Heart right ventricle (tissue), 16 donors: ENCODE measurements at regions not wholly inside any gene's neighbourhood (a gene's known extent, or its start where the extent isn't known, plus 50 kb on each side); places are given as distances from the start of the nearest gene placed in this dataset.
A peak's percentile ranks its signal among the peaks of the same experiment; 100 is the strongest.

Source experiments
- ATAC-seq, 8 donors: fragments of 200-7000 bp; cut with Tn5 transposase; one replicate each; pipeline ENCODE4 v1.9.1; 2020; ENCODE audit warnings: mild to moderate bottlenecking in 8 of 8, moderate library complexity in 8 of 8, moderate number of reproducible peaks in 1 of 8
- DNase-seq, 2 donors: peaks; one replicate each; pipeline ENCODE4 v3.0.0-alpha.2; 2020
- H3K27ac ChIP-seq, 10 donors: fragments of 200-600 bp; sonication (generic) in 2 of 10; one replicate each; pipeline versions ENCODE4 v1.5.0 to v1.8.0; 2020 to 2022; ENCODE audit warnings: mild to moderate bottlenecking in 3 of 10
- H3K27me3 ChIP-seq, 7 donors: fragments of 200-600 bp; one replicate each; pipeline ENCODE4 v1.8.0; 2021 to 2022; ENCODE audit warnings: mild to moderate bottlenecking in 2 of 7
- H3K36me3 ChIP-seq, 9 donors: fragments of 200-600 bp; sonication (generic) in 1 of 9; one replicate each; pipeline versions ENCODE4 v1.5.0 to v1.8.0; 2020 to 2022; ENCODE audit warnings: mild to moderate bottlenecking in 2 of 9
- H3K4me1 ChIP-seq, 9 donors: fragments of 200-600 bp; sonication (generic) in 1 of 9; one replicate each; pipeline versions ENCODE4 v1.5.0 to v1.8.0; 2020 to 2022; ENCODE audit warnings: mild to moderate bottlenecking in 4 of 9
- H3K4me3 ChIP-seq, 10 donors: fragments of 200-600 bp; sonication (generic) in 2 of 10; one replicate each; pipeline versions ENCODE4 v1.5.0 to v1.8.0; 2020 to 2022; ENCODE audit warnings: mild to moderate bottlenecking in 7 of 10, moderate library complexity in 2 of 10
- H3K9me3 ChIP-seq, 11 donors: fragments of 200-600 bp in 10 of 11; sonication (generic) in 2 of 11; one replicate each; pipeline versions ENCODE4 v1.5.0 to v1.8.0; 2013 to 2022; ENCODE audit warnings: mild to moderate bottlenecking in 2 of 11, control low read depth in 1 of 11, moderate library complexity in 1 of 11
- CTCF ChIP-seq, 9 donors: fragments of 200-600 bp; sonication (generic) in 2 of 9; IDR thresholded peaks; one replicate each; pipeline versions ENCODE4 v1.5.0 to v1.8.0; 2021 to 2022; ENCODE audit warnings: antibody characterized with exemption in 9 of 9, mild to moderate bottlenecking in 5 of 9, moderate library complexity in 1 of 9
- WGBS, 2 donors: extraction: QIAGEN DNeasy Blood & Tissue Kit; methylation state at CpG; one replicate each; pipeline ENCODE4 v1.1.7; 2013; ENCODE audit warnings: inconsistent platforms in 1 of 2; 5-methylcytosine and 5-hydroxymethylcytosine counted together
- intact Hi-C, 10 donors: fragments of 100-400 bp; cut with DNase I; formaldehyde crosslinking; loops; one replicate each; pipeline versions ENCODE4 v1.11.1 to v1.14.2; 2022
- donor health status: Arrhythmogenic right ventricular cardiomyopathy.
- donor health status: ischemic (EF 13 %, LVEDD 7.1; RV severe dilation, severe dysfunction).
- donor health status: healthy with polysubstance abuse.
- donor health status: DM: no; HTN: yes; CAD: no.
- donor health status: DM: no; HTN: no; CAD: no.
- donor health status: ischemic (EF 25% LVEDD 6.9; RV normal size, moderate dysfunction).
- donor health status: ischemic (EF 25% LVEDD 5.7; RV mildly dilated, moderate dysfunction).
- donor health status: healthy.
- donor health status: DM: yes; HTN: yes; CAD: no.
- donor health status: Ischemic cardiomyopathy.
- donor health status: ischemic (EF 35%, LVEDD 5.7; RV mildly dilated, moderate dysfunction).
- donor health status: nonischemic (EF 11% LVEDD 7.7; RV severe dilation, severe dysfunction).
- donor health status: DM: yes; HTN: yes; CAD: no.
- donor health status: PGD.
- donor health status: ischemic (EF 29% LVEDD 5.4; RV normal size, mild dysfunction).
- donor health status: nonischemic (EF 23%, LVEDD 6.1; RV moderate dilation, normal function).

- ATAC-seq: no peak
- H3K4me1 ChIP-seq: no peaks in the 10 kb centered on the region
- H3K36me3 ChIP-seq: no peaks in the 10 kb centered on the region
- no peaks in the 10 kb centered on the region for H3K9me3 ChIP-seq
- DNase-seq: no peak
- H3K4me3 ChIP-seq: no peak overlapping the region
- H3K27me3 ChIP-seq: no peaks in the 10 kb centered on the region
- intact Hi-C loops: no loop called here
- TF ChIP-seq CTCF (IDR thresholded peaks at IDR 0.05): no peak
- no peak overlapping the region for H3K27ac ChIP-seq
- WGBS, 2 donors: 5 to 35% methylated on average over 1 of the region's 1 CpG
Measured at GRCh38 chr2:23019476-23019875, 365.5 kb upstream of the KLHL29 start.

- H3K27ac ChIP-seq: no peak overlapping the region
- WGBS, 2 donors: 58 to 72% methylated on average over 6 of the region's 6 CpGs
- no peak for TF ChIP-seq CTCF (IDR thresholded peaks at IDR 0.05)
- intact Hi-C loops: no loop called here
- no peaks in the 10 kb centered on the region for H3K4me1 ChIP-seq
- H3K27me3 ChIP-seq: no peaks in the 10 kb centered on the region
- no peaks in the 10 kb centered on the region for H3K36me3 ChIP-seq
- DNase-seq (no peak), ATAC-seq (no peak)
- H3K9me3 ChIP-seq: no peaks in the 10 kb centered on the region
- no peak overlapping the region for H3K4me3 ChIP-seq
Measured at GRCh38 chr2:23020659-23021058, 364.3 kb upstream of the KLHL29 start.

- ATAC-seq (no peak), DNase-seq (no peak)
- TF ChIP-seq CTCF (IDR thresholded peaks at IDR 0.05): no peak
- H3K9me3 ChIP-seq: no peaks in the 10 kb centered on the region
- WGBS, 2 donors: 75% methylated on average over 13 of the region's 13 CpGs
- H3K4me1 ChIP-seq: no peaks in the 10 kb centered on the region
- H3K27me3 ChIP-seq: peaks cover 0 to 5% (median 0%) of the 10 kb centered on the region in 7 donors
- no peak overlapping the region for H3K27ac ChIP-seq
- intact Hi-C loops: no loop called here
- H3K36me3 ChIP-seq: no peaks in the 10 kb centered on the region
- no peak overlapping the region for H3K4me3 ChIP-seq
Measured at GRCh38 chr2:23021311-23022120, 363.5 kb upstream of the KLHL29 start.

GRCh38 chr2:23023722-23024121 is 361.3 kb upstream of the KLHL29 start:
- TF ChIP-seq CTCF (IDR thresholded peaks at IDR 0.05): no peak
- WGBS, 2 donors: 21 to 50% methylated on average over 3 of the region's 3 CpGs
- peak in 1 of 8 donors; percentile 36 for ATAC-seq
- no peak for DNase-seq
- intact Hi-C loops: no loop called here
- Histone ChIP-seq H3K4me3 (no peak overlapping the region), H3K9me3 (no peaks in the 10 kb centered on the region), H3K27me3 (peaks cover 0 to 22% (median 5%) of the 10 kb centered on the region in 7 donors), H3K36me3 (no peaks in the 10 kb centered on the region), H3K4me1 (no peaks in the 10 kb centered on the region), H3K27ac (no peak overlapping the region)
